ENCODE measurements at regions not wholly inside any gene's neighbourhood (a gene's known extent, or its start where the extent isn't known, plus 50 kb on each side); places are given as distances from the start of the nearest gene placed in this dataset.

DNA sequence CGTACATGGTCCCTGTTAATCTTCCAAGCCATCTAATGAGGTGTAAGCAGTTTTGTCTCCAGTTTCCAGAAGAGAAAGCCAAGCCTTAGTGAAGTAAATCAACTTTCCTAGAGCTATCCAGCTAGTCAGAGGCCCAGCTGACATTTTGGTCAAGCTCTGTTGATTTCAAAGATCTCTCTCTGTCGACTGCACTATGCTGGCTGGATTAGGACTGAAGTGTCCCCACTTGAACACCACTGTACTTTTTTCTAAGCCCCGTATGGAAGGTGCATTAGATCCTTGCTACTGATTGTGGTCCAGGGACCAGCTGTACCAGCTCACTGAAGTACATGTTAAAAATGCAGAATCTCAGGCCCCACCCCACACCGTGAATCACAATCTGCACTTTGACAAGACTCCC is 176.5 kb upstream of the NAV2 start:
- TF ChIP-seq ZNF565 (CRISPR knock-in tag; conservative IDR thresholded peaks at IDR 0.05; ENCODE audit: low read depth): no peak
- no peak for TF ChIP-seq ISL1 (CRISPR knock-in tag; IDR thresholded peaks at IDR 0.05)
- TF ChIP-seq POU6F1 (CRISPR knock-in tag; IDR thresholded peaks at IDR 0.05; ENCODE audit: borderline replicate concordance, low read depth): no peak
- no peak for TF ChIP-seq PPARA (CRISPR knock-in tag; IDR thresholded peaks at IDR 0.05; ENCODE audit: borderline replicate concordance)
- no peak for TF ChIP-seq GLIS3 (CRISPR knock-in tag; IDR thresholded peaks at IDR 0.05)
